ENCODE measurements at regions not wholly inside any gene's neighbourhood (a gene's known extent, or its start where the extent isn't known, plus 50 kb on each side); places are given as distances from the start of the nearest gene placed in this dataset.

DNA sequence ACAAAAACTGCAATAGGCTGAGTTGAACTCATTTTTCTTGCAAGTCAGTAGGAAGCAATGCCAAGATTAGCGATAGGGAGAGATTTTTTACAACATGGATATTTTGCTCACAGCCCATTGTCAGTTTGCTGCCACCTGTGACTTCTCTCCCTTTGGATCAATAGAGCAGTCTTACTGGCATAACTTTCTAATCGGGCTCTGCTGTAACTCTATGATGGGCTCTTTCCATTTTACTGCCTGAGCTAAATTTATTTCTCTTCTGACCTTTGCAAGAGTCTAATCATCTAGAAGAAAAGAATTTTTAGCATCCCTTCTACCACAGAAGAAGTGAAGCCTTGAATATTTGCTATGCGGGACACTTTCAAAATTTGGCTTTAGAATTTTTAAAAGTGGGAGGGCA, 53.6 kb upstream of the SGCD start:
- no peaks in the 10 kb centered on the region for H3K27me3 ChIP-seq (ENCODE audit: insufficient read depth, low read length, poor library complexity)
- H2AFZ ChIP-seq (ENCODE audit: low read depth, low read length): no peak overlapping the region
- no peaks in the 10 kb centered on the region for H3K36me3 ChIP-seq (ENCODE audit: insufficient read depth, low read length)
- no peak for TF ChIP-seq EZH2 (IDR thresholded peaks at IDR 0.05; ENCODE audit: borderline replicate concordance, low read depth, low read length, severe bottlenecking)
- TF ChIP-seq, protein P1, sequence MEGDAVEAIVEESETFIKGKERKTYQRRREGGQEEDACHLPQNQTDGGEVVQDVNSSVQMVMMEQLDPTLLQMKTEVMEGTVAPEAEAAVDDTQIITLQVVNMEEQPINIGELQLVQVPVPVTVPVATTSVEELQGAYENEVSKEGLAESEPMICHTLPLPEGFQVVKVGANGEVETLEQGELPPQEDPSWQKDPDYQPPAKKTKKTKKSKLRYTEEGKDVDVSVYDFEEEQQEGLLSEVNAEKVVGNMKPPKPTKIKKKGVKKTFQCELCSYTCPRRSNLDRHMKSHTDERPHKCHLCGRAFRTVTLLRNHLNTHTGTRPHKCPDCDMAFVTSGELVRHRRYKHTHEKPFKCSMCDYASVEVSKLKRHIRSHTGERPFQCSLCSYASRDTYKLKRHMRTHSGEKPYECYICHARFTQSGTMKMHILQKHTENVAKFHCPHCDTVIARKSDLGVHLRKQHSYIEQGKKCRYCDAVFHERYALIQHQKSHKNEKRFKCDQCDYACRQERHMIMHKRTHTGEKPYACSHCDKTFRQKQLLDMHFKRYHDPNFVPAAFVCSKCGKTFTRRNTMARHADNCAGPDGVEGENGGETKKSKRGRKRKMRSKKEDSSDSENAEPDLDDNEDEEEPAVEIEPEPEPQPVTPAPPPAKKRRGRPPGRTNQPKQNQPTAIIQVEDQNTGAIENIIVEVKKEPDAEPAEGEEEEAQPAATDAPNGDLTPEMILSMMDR (IDR thresholded peaks at IDR 0.05; ENCODE audit: borderline replicate concordance, extremely low read depth, low read length, poor library complexity, severe bottlenecking): no peak
- no peak overlapping the region for H3K27ac ChIP-seq (ENCODE audit: low read length)
- no peak overlapping the region for H3K9ac ChIP-seq (ENCODE audit: low read depth, low read length)
- ATAC-seq (ENCODE audit: insufficient read depth, low read depth) (no peak), DNase-seq (no peak)
- H4K20me1 ChIP-seq (ENCODE audit: insufficient read depth, low read length): no peaks in the 10 kb centered on the region
- H3K4me3 ChIP-seq (ENCODE audit: low read depth in 1 of 2, low read length in 2 of 2): no peak overlapping the region
- H3K4me1 ChIP-seq (ENCODE audit: insufficient read depth, low read length): no peaks in the 10 kb centered on the region
- no peaks in the 10 kb centered on the region for H3K79me2 ChIP-seq (ENCODE audit: insufficient read depth, low read length)
- H3K4me2 ChIP-seq (ENCODE audit: insufficient read depth, low read length): no peak overlapping the region
- no peaks in the 10 kb centered on the region for H3K9me3 ChIP-seq (ENCODE audit: insufficient read depth, low read length, severe bottlenecking)

DNA sequence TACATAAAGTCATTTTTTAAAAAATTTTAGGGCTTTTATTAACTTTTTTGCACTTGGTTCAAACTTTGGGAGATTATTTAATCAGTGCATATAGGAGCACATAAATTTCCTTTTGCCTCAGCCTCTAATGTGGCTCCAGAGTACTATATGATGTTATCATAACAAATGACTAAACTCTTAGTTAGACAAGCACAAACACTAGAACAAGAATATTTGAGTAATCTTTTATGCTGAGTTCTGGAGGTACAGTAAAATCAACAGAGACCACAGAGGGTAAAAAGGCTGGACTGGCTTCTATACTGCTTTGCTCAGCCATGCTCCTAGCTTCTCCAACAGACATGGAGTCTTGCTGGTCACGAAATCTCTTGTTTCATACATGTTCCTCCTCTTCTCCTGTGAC, 52.5 kb upstream of the SGCD start:
- TF ChIP-seq EZH2 (IDR thresholded peaks at IDR 0.05; ENCODE audit: borderline replicate concordance, low read depth, low read length, severe bottlenecking): no peak
- Histone ChIP-seq H3K27me3 (ENCODE audit: insufficient read depth, low read length, poor library complexity) (no peaks in the 10 kb centered on the region), H3K4me1 (ENCODE audit: insufficient read depth, low read length) (no peaks in the 10 kb centered on the region), H3K4me2 (ENCODE audit: insufficient read depth, low read length) (no peak overlapping the region), H3K79me2 (ENCODE audit: insufficient read depth, low read length) (no peaks in the 10 kb centered on the region), H3K9ac (ENCODE audit: low read depth, low read length) (no peak overlapping the region), H3K36me3 (ENCODE audit: insufficient read depth, low read length) (no peaks in the 10 kb centered on the region), H3K9me3 (ENCODE audit: insufficient read depth, low read length, severe bottlenecking) (no peaks in the 10 kb centered on the region), H3K4me3 (ENCODE audit: low read depth in 1 of 2, low read length in 2 of 2) (no peak overlapping the region), H2AFZ (ENCODE audit: low read depth, low read length) (no peak overlapping the region), H3K27ac (ENCODE audit: low read length) (no peak overlapping the region), H4K20me1 (ENCODE audit: insufficient read depth, low read length) (no peaks in the 10 kb centered on the region)
- DNase-seq (no peak), ATAC-seq (ENCODE audit: insufficient read depth, low read depth) (no peak)

Measured in DND-41 (cell line).